H9 (cell line): ENCODE measurements at regions not wholly inside any gene's neighbourhood (a gene's known extent, or its start where the extent isn't known, plus 50 kb on each side); places are given as distances from the start of the nearest gene placed in this dataset.

Experiments
- DNase-seq: peaks from one replicate; pipeline ENCODE4 v3.0.0-alpha.2; 2017
- H2AFZ ChIP-seq: one replicate; pipeline ENCODE4 v1.6.1; 2013; ENCODE audit warnings: mild to moderate bottlenecking, low read length, control low read depth, moderate library complexity
- H2AK5ac ChIP-seq: 2 replicates; pipeline ENCODE4 v1.6.1; 2013; ENCODE audit warnings: low read length, control low read depth, mixed read lengths; ENCODE audit not compliant: insufficient read length
- H2BK120ac ChIP-seq: one replicate; pipeline ENCODE4 v1.6.1; 2013; ENCODE audit warnings: low read depth, mild to moderate bottlenecking, low read length, control low read depth, inconsistent platforms; ENCODE audit not compliant: poor library complexity, severe bottlenecking
- H2BK12ac ChIP-seq: 2 replicates; pipeline ENCODE4 v1.6.1; 2013; ENCODE audit warnings: low read length, control low read depth, mixed read lengths, low read depth; ENCODE audit not compliant: insufficient read length
- H2BK15ac ChIP-seq: 2 replicates; pipeline ENCODE4 v1.6.1; 2013; ENCODE audit warnings: low read depth, low read length, control low read depth
- H2BK20ac ChIP-seq: one replicate; pipeline ENCODE4 v1.6.1; 2013; ENCODE audit warnings: low read depth, mild to moderate bottlenecking, low read length, control low read depth, inconsistent platforms; ENCODE audit not compliant: poor library complexity, severe bottlenecking
- H2BK5ac ChIP-seq: 2 replicates; pipeline ENCODE4 v1.6.1; 2013; ENCODE audit warnings: low read length, control low read depth, mixed read lengths; ENCODE audit not compliant: insufficient read length
- H3K14ac ChIP-seq: 2 replicates; pipeline ENCODE4 v1.6.1; 2013; ENCODE audit warnings: low read length, control low read depth; ENCODE audit not compliant: insufficient read depth
- H3K18ac ChIP-seq: 2 replicates; pipeline ENCODE4 v1.6.1; 2013; ENCODE audit warnings: low read depth, mild to moderate bottlenecking, mixed read lengths, low read length, control low read depth; ENCODE audit not compliant: insufficient read length
- H3K23ac ChIP-seq: 2 replicates; pipeline ENCODE4 v1.6.1; 2013; ENCODE audit warnings: low read length, control low read depth, mixed read lengths, low read depth; ENCODE audit not compliant: insufficient read length
- H3K23me2 ChIP-seq: 2 replicates; pipeline ENCODE4 v1.6.1; 2013; ENCODE audit warnings: low read depth, mild to moderate bottlenecking, mixed read lengths, low read length, control low read depth; ENCODE audit not compliant: insufficient read length, poor library complexity, severe bottlenecking
- H3K27ac ChIP-seq: 2 replicates; pipeline ENCODE4 v1.5.1; 2013; ENCODE audit warnings: low read length, control low read depth, mixed read lengths, low read depth; ENCODE audit not compliant: insufficient read length
- H3K27me3 ChIP-seq: 2 replicates; pipeline ENCODE4 v1.6.1; 2013; ENCODE audit warnings: low read length, control low read depth, inconsistent platforms; ENCODE audit not compliant: insufficient read depth
- H3K4ac ChIP-seq: 2 replicates; pipeline ENCODE4 v1.6.1; 2013; ENCODE audit warnings: low read depth, mild to moderate bottlenecking, control low read depth, inconsistent platforms, low read length, moderate library complexity
- H3K4me1 ChIP-seq: 2 replicates; pipeline ENCODE4 v1.6.1; 2013; ENCODE audit warnings: low read length, control low read depth, inconsistent platforms; ENCODE audit not compliant: insufficient read depth
- H3K4me2 ChIP-seq: 2 replicates; pipeline ENCODE4 v1.6.1; 2013; ENCODE audit warnings: low read length, control low read depth, mixed read lengths; ENCODE audit not compliant: insufficient read length, insufficient read depth
- H3K56ac ChIP-seq: 2 replicates; pipeline ENCODE4 v1.6.1; 2013; ENCODE audit warnings: low read depth, mild to moderate bottlenecking, mixed read lengths, low read length, control low read depth; ENCODE audit not compliant: insufficient read length
- H3K79me1 ChIP-seq: 2 replicates; pipeline ENCODE4 v1.6.1; 2013; ENCODE audit warnings: low read depth, mild to moderate bottlenecking, moderate library complexity, low read length, control low read depth, inconsistent platforms; ENCODE audit not compliant: insufficient read depth, poor library complexity, severe bottlenecking
- H3K79me2 ChIP-seq: 2 replicates; pipeline ENCODE4 v1.6.1; 2013; ENCODE audit warnings: low read length, control low read depth, inconsistent platforms; ENCODE audit not compliant: insufficient read depth
- H3K9ac ChIP-seq: 2 replicates; pipeline ENCODE4 v1.6.1; 2013; ENCODE audit warnings: low read length, control low read depth, mixed read lengths; ENCODE audit not compliant: insufficient read length; ENCODE audit errors: extremely low read depth
- H3K9me3 ChIP-seq: one replicate; pipeline ENCODE4 v1.6.1; 2013; ENCODE audit warnings: low read depth, low read length, inconsistent platforms; ENCODE audit not compliant: control insufficient read depth
- H3T11ph ChIP-seq: one replicate; pipeline ENCODE4 v1.6.1; 2013; ENCODE audit warnings: mild to moderate bottlenecking, low read length, control low read depth, inconsistent platforms
- H4K20me1 ChIP-seq: one replicate; pipeline ENCODE4 v1.6.1; 2013; ENCODE audit not compliant: control insufficient read depth, insufficient read length, insufficient read depth
- H4K5ac ChIP-seq: 2 replicates; pipeline ENCODE4 v1.6.1; 2013; ENCODE audit warnings: low read depth, mild to moderate bottlenecking, mixed read lengths, low read length, control low read depth; ENCODE audit not compliant: insufficient read length
- H4K8ac ChIP-seq: replicated peaks from 2 replicates; pipeline ENCODE4 v1.6.1; 2013; ENCODE audit warnings: low read length, control low read depth, mixed read lengths, low read depth; ENCODE audit not compliant: insufficient read length
- H4K91ac ChIP-seq: 2 replicates; pipeline ENCODE4 v1.6.1; 2013; ENCODE audit warnings: low read depth, mild to moderate bottlenecking, moderate library complexity, mixed read lengths, low read length, control low read depth; ENCODE audit not compliant: insufficient read length
- H3K27ac Mint-ChIP-seq, 3 experiments: 2 replicates in 2 of 3; 3 replicates in 1 of 3; pipeline ENCODE4 v1.8.0; 2020 to 2021; ENCODE audit warnings: mixed read lengths in 3 of 3, mild to moderate bottlenecking in 1 of 3, moderate library complexity in 1 of 3
- H3K27me3 Mint-ChIP-seq: 2 replicates; pipeline ENCODE4 v1.8.0; 2021; ENCODE audit warnings: low read depth, mild to moderate bottlenecking, moderate library complexity, mixed read lengths
- H3K36me3 Mint-ChIP-seq, 3 experiments: 2 replicates in 2 of 3; 3 replicates in 1 of 3; pipeline ENCODE4 v1.8.0; 2020 to 2021; ENCODE audit warnings: low read depth in 3 of 3, mixed read lengths in 3 of 3; ENCODE audit not compliant: insufficient read depth in 1 of 3
- H3K4me1 Mint-ChIP-seq, 2 experiments: 2 replicates each; pipeline ENCODE4 v1.8.0; 2020; ENCODE audit warnings: mixed read lengths in 2 of 2
- H3K4me3 Mint-ChIP-seq, 2 experiments: 2 replicates in 1 of 2; 3 replicates in 1 of 2; pipeline ENCODE4 v1.8.0; 2020 to 2021; ENCODE audit warnings: mild to moderate bottlenecking in 2 of 2, mixed read lengths in 2 of 2, moderate library complexity in 1 of 2
- H3K9me3 Mint-ChIP-seq, 2 experiments: 2 replicates in 1 of 2; 3 replicates in 1 of 2; pipeline ENCODE4 v1.8.0; 2020; ENCODE audit warnings: mild to moderate bottlenecking in 2 of 2, mixed read lengths in 2 of 2, moderate library complexity in 1 of 2
- WGBS: extraction: QIAGEN DNeasy Blood & Tissue Kit; methylation state at CpG from one replicate; pipeline ENCODE4 v1.1.7; 2013; ENCODE audit warnings: missing lambda C conversion rate, low lambda C conversion rate, mixed read lengths; ENCODE audit not compliant: insufficient read length; ENCODE audit errors: extremely low coverage; 5-methylcytosine and 5-hydroxymethylcytosine counted together
- TF ChIP-seq, protein P1 (sequence below): fragments of 200-600 bp; sonication (generic); conservative IDR thresholded peaks from 3 replicates; pipeline ENCODE4 v1.8.0; 2021; ENCODE audit warnings: antibody characterized with exemption, mild to moderate bottlenecking

DNA sequence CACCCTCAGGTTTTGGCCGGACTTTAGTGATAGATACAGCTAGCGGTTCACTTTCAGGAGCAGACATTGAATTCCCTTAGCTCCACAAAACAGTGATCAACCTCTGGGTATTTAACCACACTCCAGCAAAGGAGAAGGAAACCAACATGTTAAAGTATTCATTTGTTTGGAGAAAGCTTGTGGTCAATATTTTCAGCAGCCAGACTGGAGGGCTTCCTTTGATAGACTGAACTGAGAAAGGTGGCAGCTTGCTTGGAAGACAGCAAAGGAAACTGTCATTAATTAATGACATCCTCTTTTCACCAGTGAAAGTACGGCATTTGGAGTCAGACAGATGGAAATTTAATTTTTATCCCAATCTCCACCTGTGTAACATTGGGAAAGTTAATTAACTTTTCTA is 289.1 kb upstream of the CLNK start:
- H3K9me3 ChIP-seq = no peaks in the 10 kb centered on the region
- TF ChIP-seq, protein P1, sequence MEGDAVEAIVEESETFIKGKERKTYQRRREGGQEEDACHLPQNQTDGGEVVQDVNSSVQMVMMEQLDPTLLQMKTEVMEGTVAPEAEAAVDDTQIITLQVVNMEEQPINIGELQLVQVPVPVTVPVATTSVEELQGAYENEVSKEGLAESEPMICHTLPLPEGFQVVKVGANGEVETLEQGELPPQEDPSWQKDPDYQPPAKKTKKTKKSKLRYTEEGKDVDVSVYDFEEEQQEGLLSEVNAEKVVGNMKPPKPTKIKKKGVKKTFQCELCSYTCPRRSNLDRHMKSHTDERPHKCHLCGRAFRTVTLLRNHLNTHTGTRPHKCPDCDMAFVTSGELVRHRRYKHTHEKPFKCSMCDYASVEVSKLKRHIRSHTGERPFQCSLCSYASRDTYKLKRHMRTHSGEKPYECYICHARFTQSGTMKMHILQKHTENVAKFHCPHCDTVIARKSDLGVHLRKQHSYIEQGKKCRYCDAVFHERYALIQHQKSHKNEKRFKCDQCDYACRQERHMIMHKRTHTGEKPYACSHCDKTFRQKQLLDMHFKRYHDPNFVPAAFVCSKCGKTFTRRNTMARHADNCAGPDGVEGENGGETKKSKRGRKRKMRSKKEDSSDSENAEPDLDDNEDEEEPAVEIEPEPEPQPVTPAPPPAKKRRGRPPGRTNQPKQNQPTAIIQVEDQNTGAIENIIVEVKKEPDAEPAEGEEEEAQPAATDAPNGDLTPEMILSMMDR = no peak
- H3T11ph ChIP-seq = no peak overlapping the region
- H3K56ac ChIP-seq = no peak overlapping the region
- no peak overlapping the region for H4K91ac ChIP-seq
- no peak overlapping the region; a peak in 1 of 7 replicates for H3K27ac Mint-ChIP-seq
- H2BK120ac ChIP-seq = no peak overlapping the region
- no peak overlapping the region for H2BK20ac ChIP-seq
- no peak overlapping the region for H3K4me2 ChIP-seq
- no peak for DNase-seq
- H3K79me1 ChIP-seq = no peaks in the 10 kb centered on the region
- H4K8ac ChIP-seq = no peak overlapping the region
- no peak overlapping the region for H4K5ac ChIP-seq
- H2BK5ac ChIP-seq = no peak overlapping the region
- H3K14ac ChIP-seq = no peak overlapping the region
- no peaks in the 10 kb centered on the region for H3K23me2 ChIP-seq
- no CpG with 5 or more reads among the region's 3 CpGs for WGBS
- no peak overlapping the region for H2BK12ac ChIP-seq
- peaks cover 4% of the 10 kb centered on the region; the same call in 1 of the 2 replicates for H3K4me1 ChIP-seq
- no peak overlapping the region for H3K23ac ChIP-seq
- no peak overlapping the region for H3K18ac ChIP-seq
- H3K4me1 Mint-ChIP-seq = peaks cover 0 to 8% of the 10 kb centered on the region in 2 experiments; a peak in 2 of 4 replicates
- H4K20me1 ChIP-seq = no peaks in the 10 kb centered on the region
- no peaks in the 10 kb centered on the region; a peak in 1 of 5 replicates for H3K9me3 Mint-ChIP-seq
- peaks cover 5% of the 10 kb centered on the region; the same call in 1 of the 2 replicates for H3K27me3 Mint-ChIP-seq
- no peak overlapping the region for H2AFZ ChIP-seq
- no peaks in the 10 kb centered on the region for H3K79me2 ChIP-seq
- H3K9ac ChIP-seq = no peak overlapping the region
- H3K27ac ChIP-seq = no peak overlapping the region
- H3K4ac ChIP-seq = no peak overlapping the region
- no peak overlapping the region for H3K4me3 Mint-ChIP-seq
- H2BK15ac ChIP-seq = no peak overlapping the region
- H2AK5ac ChIP-seq = no peak overlapping the region
- H3K36me3 Mint-ChIP-seq = no peaks in the 10 kb centered on the region
- no peaks in the 10 kb centered on the region for H3K27me3 ChIP-seq
